Lower leg skin (tissue), 4 donors: ENCODE measurements at regions not wholly inside any gene's neighbourhood (a gene's known extent, or its start where the extent isn't known, plus 50 kb on each side); places are given as distances from the start of the nearest gene placed in this dataset.

Experiments
- DNase-seq, 2 donors: peaks; one replicate each; pipeline ENCODE4 v3.0.0-alpha.2; 2019; ENCODE audit warnings: low spot score in 2 of 2
- H3K4me3 ChIP-seq: fragments of 200-600 bp; sonication (generic); 2 replicates; pipeline ENCODE4 v1.5.1; 2017; ENCODE audit warnings: mild to moderate bottlenecking, low read depth; ENCODE audit not compliant: poor library complexity, severe bottlenecking
- CTCF ChIP-seq, 3 donors: fragments of 450-650 bp; IDR thresholded peaks; one replicate each; pipeline ENCODE4 v1.5.1; 2016; ENCODE audit warnings: antibody characterized with exemption in 3 of 3, mild to moderate bottlenecking in 3 of 3, moderate library complexity in 2 of 3
- POLR2A ChIP-seq, 2 donors: fragments of 450-650 bp; IDR thresholded peaks; one replicate each; pipeline ENCODE4 v1.6.1; 2016 to 2017; ENCODE audit warnings: antibody characterized with exemption in 2 of 2, mild to moderate bottlenecking in 1 of 2, moderate library complexity in 1 of 2
- WGBS, 2 donors: methylation state at CpG; one replicate each; pipeline ENCODE4 v1.1.5; 2018; 5-methylcytosine and 5-hydroxymethylcytosine counted together
- intact Hi-C: fragments of 100-400 bp; cut with DNase I; formaldehyde crosslinking; loops from one replicate; pipeline ENCODE4 v1.15.0; 2023; ENCODE audit warnings: low total_unique reads

GRCh38 chr1:37255136-37255795, 219.1 kb upstream of the ZC3H12A start:
- no peak overlapping the region for H3K4me3 ChIP-seq
- WGBS, 2 donors, result 21 to 28% methylated on average over 24 of the region's 24 CpGs
- intact Hi-C loops, result loop anchor here (5.0 kb wide), 1 partner anchor 698 kb away; no protein-coding TSS in a partner anchor
- no peak for DNase-seq
- TF ChIP-seq POLR2A (IDR thresholded peaks at IDR 0.05), result no peak
- no peak for TF ChIP-seq CTCF (IDR thresholded peaks at IDR 0.05)

GRCh38 chr1:37255868-37256267, 218.5 kb upstream of the ZC3H12A start:
- WGBS, 2 donors, result 18 to 19% methylated on average over 5 of the region's 5 CpGs
- intact Hi-C loops, result loop anchor here (5.0 kb wide), 1 partner anchor 699 kb away; no protein-coding TSS in a partner anchor
- H3K4me3 ChIP-seq, result no peak overlapping the region
- TF ChIP-seq CTCF (IDR thresholded peaks at IDR 0.05) (no peak), POLR2A (IDR thresholded peaks at IDR 0.05) (no peak)
- no peak for DNase-seq

- intact Hi-C loops, result loop anchor here (5.0 kb wide), 1 partner anchor 700 kb away; no protein-coding TSS in a partner anchor
- no peak overlapping the region for H3K4me3 ChIP-seq
- TF ChIP-seq CTCF (IDR thresholded peaks at IDR 0.05) (no peak), POLR2A (IDR thresholded peaks at IDR 0.05) (no peak)
- no peak for DNase-seq
Observed at GRCh38 chr1:37257646-37258045, 216.7 kb upstream of the ZC3H12A start.

GRCh38 chr1:37258068-37258467, 216.3 kb upstream of the ZC3H12A start:
- 40 to 42% methylated on average over 6 of the region's 6 CpGs for WGBS, 2 donors
- intact Hi-C loops, result loop anchor here (5.0 kb wide), 1 partner anchor 701 kb away; no protein-coding TSS in a partner anchor
- TF ChIP-seq POLR2A (IDR thresholded peaks at IDR 0.05), result no peak
- no peak for TF ChIP-seq CTCF (IDR thresholded peaks at IDR 0.05)
- H3K4me3 ChIP-seq, result no peak overlapping the region
- DNase-seq, result no peak

- intact Hi-C loops, result loop anchor here (5.0 kb wide), 1 partner anchor 702 kb away; no protein-coding TSS in a partner anchor
- TF ChIP-seq POLR2A (IDR thresholded peaks at IDR 0.05) (no peak), CTCF (IDR thresholded peaks at IDR 0.05) (no peak)
- DNase-seq, result no peak
- WGBS, 2 donors, result 64 to 74% methylated on average over 2 of the region's 2 CpGs
- no peak overlapping the region for H3K4me3 ChIP-seq
Observed at GRCh38 chr1:37259019-37259418, 215.4 kb upstream of the ZC3H12A start.

GRCh38 chr1:37261129-37261528, 213.3 kb upstream of the ZC3H12A start:
- no peak overlapping the region for H3K4me3 ChIP-seq
- intact Hi-C loops, result no loop called here
- WGBS, 2 donors, result 60 to 68% methylated on average over 2 of the region's 2 CpGs
- TF ChIP-seq POLR2A (IDR thresholded peaks at IDR 0.05), result no peak
- no peak for TF ChIP-seq CTCF (IDR thresholded peaks at IDR 0.05)
- no peak for DNase-seq
